HCT116 (cell line): ENCODE measurements at regions not wholly inside any gene's neighbourhood (a gene's known extent, or its start where the extent isn't known, plus 50 kb on each side); places are given as distances from the start of the nearest gene placed in this dataset.
"Not testable (repeated sequence)": the region's sequence is repeated elsewhere in the genome, so short reads cannot be mapped to it uniquely, and the experiment has no call there.

Source experiments
- ATAC-seq: fragments of 200-7000 bp; cut with Tn5 transposase; 2 replicates; pipeline ENCODE4 v1.9.1; 2020; ENCODE audit warnings: mild to moderate bottlenecking, moderate library complexity
- BruUV-seq: library from RNA; stranded (reverse); fragments of 400-500 nt; replicated peaks from 2 replicates; lab custom pipeline; 2021; lab: Mats Ljungman, UMichigan
- CTCF ChIA-PET: fragments of 300-600 bp; sonication (Branson Sonifier 250); formaldehyde crosslinking; loops from one replicate; lab custom pipeline; 2021; ENCODE audit warnings: antibody characterized with exemption; lab: Charles Lee
- POLR2A ChIA-PET: fragments of 300-600, 350-600 bp; sonication (Branson Sonifier 250); formaldehyde crosslinking; loops from one replicate; lab custom pipeline; 2021; ENCODE audit warnings: antibody characterized with exemption; lab: Charles Lee
- RAD21 ChIA-PET, 2 experiments: fragments of 300-600 bp; sonication (Branson Sonifier 250); formaldehyde crosslinking; loops; one replicate each; lab custom pipeline; 2023; ENCODE audit warnings: low total read pairs in 2 of 2; ENCODE audit not compliant: uncharacterized antibody in 2 of 2, unreplicated experiment in 2 of 2, low non-redundant PET in 1 of 2; lab: Charles Lee
- DNase-seq: peaks from one replicate; pipeline ENCODE4 v3.0.0-alpha.2; 2010; ENCODE audit warnings: low read depth, low spot score
- H2AFZ ChIP-seq: fragments of 200-600 bp; shearing (Covaris generic), sonication (generic); 2 replicates; pipeline ENCODE4 v1.6.1; 2017; ENCODE audit warnings: low read depth, mixed run types, mixed read lengths, antibody characterized with exemption, low read length; ENCODE audit not compliant: poor library complexity, severe bottlenecking
- H3K27ac ChIP-seq: 2 replicates; pipeline ENCODE4 v1.5.1; 2012; ENCODE audit warnings: low read depth, low read length
- H3K27me3 ChIP-seq: fragments of 200-600 bp; sonication (generic); 2 replicates; pipeline ENCODE4 v1.6.1; 2016; ENCODE audit warnings: mixed run types, low read length, mixed read lengths; ENCODE audit not compliant: insufficient read depth
- H3K36me3 ChIP-seq, 2 experiments: fragments of 200-500 bp in 1 of 2; fragments of 200-600 bp in 1 of 2; sonication (Bioruptor generic) in 1 of 2; sonication (generic) in 1 of 2; 2 replicates each; pipeline versions ENCODE4 v1.5.1 to v1.6.1; 2014 to 2016; ENCODE audit warnings: low read length in 2 of 2, inconsistent platforms in 1 of 2, mixed read lengths in 1 of 2, mixed run types in 1 of 2; ENCODE audit not compliant: insufficient read depth in 2 of 2, control insufficient read depth in 1 of 2
- H3K4me1 ChIP-seq, 2 experiments: fragments of 200-600 bp in 1 of 2; sonication (generic) in 1 of 2; 2 replicates each; pipeline versions ENCODE4 v1.5.1 to v1.6.1; 2012 to 2017; ENCODE audit warnings: low read length in 2 of 2, inconsistent platforms in 1 of 2, mild to moderate bottlenecking in 1 of 2, mixed read lengths in 1 of 2, mixed run types in 1 of 2, moderate library complexity in 1 of 2; ENCODE audit not compliant: insufficient read depth in 2 of 2, control insufficient read depth in 1 of 2
- H3K4me2 ChIP-seq: fragments of 200-600 bp; sonication (generic); 2 replicates; pipeline ENCODE4 v1.6.1; 2017; ENCODE audit warnings: mixed run types, low read length, mixed read lengths
- H3K4me3 ChIP-seq, 2 experiments: fragments of 200-600 bp in 1 of 2; sonication (generic) in 1 of 2; replicated peaks in 1 of 2; 2 replicates each; pipeline ENCODE4 v1.5.1; 2011 to 2016; ENCODE audit warnings: low read length in 2 of 2, control low read depth in 1 of 2, low read depth in 1 of 2, mild to moderate bottlenecking in 1 of 2, mixed read lengths in 1 of 2, mixed run types in 1 of 2
- H3K79me2 ChIP-seq: fragments of 200-600 bp; sonication (generic); 2 replicates; pipeline ENCODE4 v1.6.1; 2017; ENCODE audit warnings: mild to moderate bottlenecking, mixed run types, low read length, moderate library complexity, mixed read lengths; ENCODE audit not compliant: insufficient read depth
- H3K9ac ChIP-seq: fragments of 200-600 bp; sonication (generic); 2 replicates; pipeline ENCODE4 v1.6.1; 2016; ENCODE audit warnings: low read length, mixed read lengths
- H3K9me2 ChIP-seq: fragments of 200-600 bp; sonication (generic), shearing (Covaris generic); 2 replicates; pipeline ENCODE4 v1.6.1; 2017; ENCODE audit warnings: mixed run types, mild to moderate bottlenecking, moderate library complexity; ENCODE audit not compliant: insufficient read depth
- H3K9me3 ChIP-seq, 2 experiments: fragments of 200-500 bp in 1 of 2; fragments of 200-600 bp in 1 of 2; sonication (Bioruptor generic) in 1 of 2; sonication (generic) in 1 of 2; 2 replicates each; pipeline ENCODE4 v1.6.1; 2014 to 2017; ENCODE audit warnings: low read length in 2 of 2, mixed read lengths in 2 of 2, inconsistent platforms in 1 of 2, low read depth in 1 of 2, mild to moderate bottlenecking in 1 of 2, mixed run types in 1 of 2, moderate library complexity in 1 of 2; ENCODE audit not compliant: control insufficient read depth in 1 of 2, insufficient read depth in 1 of 2
- H4K20me1 ChIP-seq: fragments of 200-600 bp; sonication (generic), shearing (Covaris generic); 2 replicates; pipeline ENCODE4 v1.6.1; 2017; ENCODE audit warnings: mixed run types, mild to moderate bottlenecking, moderate library complexity; ENCODE audit not compliant: insufficient read depth
- ATF3 ChIP-seq: IDR thresholded peaks from 2 replicates; pipeline ENCODE4 v1.6.1; 2012
- CBX3 ChIP-seq: IDR thresholded peaks from 2 replicates; pipeline ENCODE4 v1.6.1; 2012; ENCODE audit warnings: low read depth
- CEBPB ChIP-seq: IDR thresholded peaks from 2 replicates; pipeline ENCODE4 v1.6.1; 2012; ENCODE audit warnings: low read depth
- ELF1 ChIP-seq: IDR thresholded peaks from 2 replicates; pipeline ENCODE4 v1.6.1; 2012; ENCODE audit warnings: low read depth, borderline replicate concordance
- EZH2 ChIP-seq: fragments of 200-600 bp; sonication (generic); IDR thresholded peaks from 2 replicates; pipeline ENCODE4 v1.6.1; 2017; ENCODE audit warnings: antibody characterized with exemption, mixed run types
- JUND ChIP-seq: IDR thresholded peaks from 2 replicates; pipeline ENCODE4 v1.6.1; 2012
- MAX ChIP-seq: IDR thresholded peaks from 2 replicates; pipeline ENCODE4 v1.6.1; 2012
- POLR2AphosphoS5 ChIP-seq: IDR thresholded peaks from 2 replicates; pipeline ENCODE4 v1.6.1; 2011; ENCODE audit warnings: mild to moderate bottlenecking, low read depth, low read length, moderate library complexity
- RAD21 ChIP-seq: IDR thresholded peaks from 2 replicates; pipeline ENCODE4 v1.6.1; 2012; ENCODE audit warnings: low read depth, mild to moderate bottlenecking
- TCF7L2 ChIP-seq: IDR thresholded peaks from 2 replicates; pipeline ENCODE4 v1.7.0; 2011; ENCODE audit warnings: borderline replicate concordance, inconsistent platforms; ENCODE audit not compliant: insufficient read depth, insufficient read length; ENCODE audit errors: extremely low read depth
- YY1 ChIP-seq: IDR thresholded peaks from 2 replicates; pipeline ENCODE4 v1.6.1; 2011; ENCODE audit warnings: low read length, low read depth, moderate library complexity, mild to moderate bottlenecking; ENCODE audit not compliant: insufficient replicate concordance; ENCODE audit errors: extremely low read depth
- ZBTB33 ChIP-seq: IDR thresholded peaks from 2 replicates; pipeline ENCODE4 v1.6.1; 2011; ENCODE audit warnings: mild to moderate bottlenecking, low read length, moderate library complexity; ENCODE audit not compliant: insufficient replicate concordance; ENCODE audit errors: extremely low read depth
- ZFX ChIP-seq: fragments of 450-650 bp; IDR thresholded peaks from 2 replicates; pipeline ENCODE4 v1.6.1; 2017
- intact Hi-C: fragments of 100-400 bp; cut with micrococcal nuclease; formaldehyde crosslinking; loops from 2 replicates; pipeline ENCODE4 v1.10.0; 2022

- H3K4me2 ChIP-seq, H2AFZ ChIP-seq, H3K27me3 ChIP-seq, H3K9ac ChIP-seq, CTCF ChIA-PET, intact Hi-C loops, H4K20me1 ChIP-seq, H3K4me3 ChIP-seq, H3K79me2 ChIP-seq, H3K36me3 ChIP-seq, POLR2A ChIA-PET, RAD21 ChIA-PET, H3K9me3 ChIP-seq, DNase-seq, ATAC-seq, H3K9me2 ChIP-seq, H3K27ac ChIP-seq, H3K4me1 ChIP-seq, BruUV-seq: not testable (repeated sequence)
These were observed 108.6 kb upstream of the MSMB start for GRCh38 chr10:46154683-46155082.

GRCh38 chr10:46156866-46157265 is 110.8 kb upstream of the MSMB start:
- POLR2A ChIA-PET, H3K36me3 ChIP-seq, H3K4me2 ChIP-seq, H3K79me2 ChIP-seq, BruUV-seq, intact Hi-C loops, H3K27me3 ChIP-seq, DNase-seq, H3K4me3 ChIP-seq, CTCF ChIA-PET, H3K9ac ChIP-seq, H3K9me2 ChIP-seq, H2AFZ ChIP-seq, H3K9me3 ChIP-seq, RAD21 ChIA-PET, H3K4me1 ChIP-seq, H3K27ac ChIP-seq, H4K20me1 ChIP-seq, ATAC-seq: not testable (repeated sequence)

GRCh38 chr10:46169736-46170135 is 117.1 kb upstream of the ANTXRL start:
- Histone ChIP-seq H3K36me3 (no peaks in the 10 kb centered on the region), H3K27me3 (no peaks in the 10 kb centered on the region), H3K4me2 (no peak overlapping the region), H4K20me1 (no peaks in the 10 kb centered on the region), H2AFZ (no peak overlapping the region), H3K4me3 (no peak overlapping the region), H3K9ac (no peak overlapping the region), H3K9me3 (no peaks in the 10 kb centered on the region), H3K27ac (no peak overlapping the region), H3K79me2 (no peaks in the 10 kb centered on the region), H3K9me2 (no peaks in the 10 kb centered on the region), H3K4me1 (no peaks in the 10 kb centered on the region)
- ATAC-seq = no peak
- POLR2A ChIA-PET = no interaction called here
- TF ChIP-seq ZFX = no peak
- TF ChIP-seq YY1 = no peak
- no peak for TF ChIP-seq ATF3
- no peak for TF ChIP-seq EZH2
- no peak for TF ChIP-seq TCF7L2
- no peak for TF ChIP-seq CEBPB
- TF ChIP-seq RAD21 = no peak
- no peak for TF ChIP-seq POLR2AphosphoS5
- TF ChIP-seq JUND = no peak
- TF ChIP-seq MAX = no peak
- no peak for TF ChIP-seq ELF1
- TF ChIP-seq ZBTB33 = no peak
- TF ChIP-seq CBX3 = no peak
- RAD21 ChIA-PET = no interaction called here
- DNase-seq = no peak
- no TSS peak for BruUV-seq
- CTCF ChIA-PET = no interaction called here
- intact Hi-C loops = no loop called here
